CD1c-positive myeloid dendritic cell (primary cell): ENCODE measurements at regions not wholly inside any gene's neighbourhood (a gene's known extent, or its start where the extent isn't known, plus 50 kb on each side); places are given as distances from the start of the nearest gene placed in this dataset.
"Not testable (repeated sequence)": the region's sequence is repeated elsewhere in the genome, so short reads cannot be mapped to it uniquely, and the experiment has no call there.

ENCODE experiments used
- DNase-seq: peaks from one replicate; pipeline ENCODE4 v3.0.0-alpha.2; 2016; ENCODE audit errors: extremely low spot score

DNA sequence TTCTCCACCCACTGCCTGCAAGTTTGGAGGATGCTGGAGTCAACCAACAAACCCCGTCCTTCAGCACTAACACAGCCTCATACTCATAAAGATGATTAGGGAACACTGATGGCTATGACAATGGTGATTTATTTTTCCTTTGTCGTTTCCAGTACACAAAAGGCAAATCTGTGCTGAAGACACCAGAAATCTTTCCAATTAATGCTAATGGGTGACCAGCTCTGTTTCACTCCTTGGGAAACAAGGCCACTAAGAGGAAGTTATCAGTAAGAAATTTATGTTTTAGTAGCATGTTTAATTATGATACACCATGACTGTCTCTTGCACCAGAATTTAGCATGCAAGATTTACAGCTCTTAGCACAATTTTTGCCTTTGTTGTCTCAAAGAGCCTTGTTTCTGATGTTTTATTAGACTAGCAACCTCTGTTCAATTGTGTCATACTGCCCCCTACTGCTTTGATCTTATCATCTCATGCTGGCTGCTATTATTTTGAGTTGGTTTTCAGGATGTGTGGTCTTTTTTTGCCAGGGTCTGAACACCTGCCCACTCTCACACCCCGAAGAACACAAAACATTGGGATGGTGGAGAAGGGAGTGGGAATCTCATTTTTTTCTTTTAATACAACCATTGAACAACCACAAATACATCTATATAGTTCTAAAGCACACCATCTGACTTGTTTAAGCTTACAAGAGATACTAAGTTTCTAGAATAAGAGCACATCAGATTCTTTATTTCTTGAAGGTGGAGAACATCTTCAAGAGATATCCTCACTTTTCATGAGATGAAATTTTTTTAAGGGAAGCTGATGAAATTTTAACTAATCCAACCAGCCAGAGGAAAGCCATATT, 160.9 kb downstream of the SPTSSA start:
- DNase-seq = peak; percentile 28

GRCh38 chr14:34300330-34300729, 161.7 kb downstream of the SPTSSA start:
- DNase-seq = no peak

GRCh38 chr14:34299360-34299759, 162.7 kb downstream of the SPTSSA start:
- no peak for DNase-seq

- DNase-seq = no peak
These were observed 164.1 kb downstream of the SPTSSA start for GRCh38 chr14:34297786-34298520.

GRCh38 chr14:34283590-34283989, 178.4 kb downstream of the SPTSSA start:
- DNase-seq = no peak

DNA sequence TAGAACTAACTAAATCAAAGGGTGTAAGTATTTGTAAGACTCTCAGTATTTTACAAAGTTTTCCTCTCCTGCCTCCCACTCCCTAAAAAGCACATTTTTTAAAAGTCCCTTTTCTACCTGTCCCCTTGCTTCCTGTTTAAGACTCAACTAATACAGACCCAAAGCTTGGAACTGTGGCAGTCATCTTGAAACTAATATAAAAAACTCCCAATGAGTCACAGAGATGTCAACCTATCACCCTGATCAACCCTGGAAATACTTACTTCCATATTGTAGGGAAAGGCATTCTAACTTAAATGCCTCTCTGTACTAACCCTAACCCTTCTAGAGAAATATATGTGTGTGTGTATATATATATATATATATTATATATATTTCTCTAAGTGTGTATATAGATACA, 184.8 kb downstream of the SPTSSA start:
- no peak for DNase-seq

GRCh38 chr14:34275530-34275929, 186.5 kb downstream of the SPTSSA start:
- no peak for DNase-seq

DNA sequence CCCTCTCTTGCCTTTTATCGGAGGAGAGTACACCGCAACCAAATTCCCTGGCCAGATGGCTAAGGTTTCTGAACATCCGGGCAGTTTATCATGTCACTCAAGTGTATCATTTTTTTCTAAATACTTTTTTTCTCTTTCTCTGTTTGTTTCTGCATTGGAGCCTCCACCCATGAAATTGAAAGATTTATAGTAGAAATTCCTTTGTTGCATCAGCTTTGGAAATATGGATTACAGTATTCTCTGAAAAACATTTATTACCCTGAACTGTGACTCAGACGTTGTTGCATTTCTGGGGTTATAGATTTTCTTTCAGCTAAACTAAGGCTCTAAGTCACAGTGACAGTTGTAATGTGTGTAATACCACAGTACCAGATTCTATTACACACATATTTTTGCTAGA, 187.0 kb downstream of the SPTSSA start:
- DNase-seq = no peak

DNA sequence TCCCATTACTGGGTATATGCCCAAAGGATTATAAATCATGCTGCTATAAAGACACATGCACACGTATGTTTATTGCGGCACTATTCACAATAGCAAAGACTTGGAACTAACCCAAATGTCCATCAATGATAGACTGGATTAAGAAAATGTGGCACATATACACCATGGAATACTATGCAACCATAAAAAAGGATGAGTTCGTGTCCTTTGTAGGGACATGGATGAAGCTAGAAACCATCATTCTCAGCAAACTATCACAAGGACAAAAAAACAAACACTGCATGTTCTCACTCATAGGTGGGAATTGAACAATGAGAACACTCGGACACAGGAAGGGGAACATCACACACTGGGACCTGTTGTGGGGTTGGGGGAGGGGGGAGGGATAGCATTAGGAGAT, 188.3 kb downstream of the SPTSSA start:
- not testable (repeated sequence) for DNase-seq

GRCh38 chr14:34270361-34270760, 191.7 kb downstream of the SPTSSA start:
- DNase-seq = no peak

DNA sequence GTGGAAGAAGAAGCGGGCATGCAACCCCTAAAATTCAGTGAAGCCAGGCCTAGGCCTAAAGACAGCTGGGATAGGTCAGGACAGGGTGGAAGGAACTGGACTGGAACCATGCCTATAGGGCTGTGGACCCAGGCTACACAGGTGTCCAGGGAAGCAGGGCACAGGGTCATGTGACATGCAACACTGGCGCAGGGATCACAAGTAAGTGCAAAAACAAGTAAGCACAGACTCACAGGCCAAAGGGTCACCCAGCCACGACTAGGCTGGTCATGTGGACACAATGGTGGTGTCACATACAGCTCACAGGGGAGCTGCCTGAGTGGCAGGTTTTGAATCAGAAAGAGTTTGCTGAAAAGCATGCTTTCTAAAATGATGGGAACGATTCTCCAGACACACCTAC, 195.7 kb downstream of the SPTSSA start:
- no peak for DNase-seq

DNA sequence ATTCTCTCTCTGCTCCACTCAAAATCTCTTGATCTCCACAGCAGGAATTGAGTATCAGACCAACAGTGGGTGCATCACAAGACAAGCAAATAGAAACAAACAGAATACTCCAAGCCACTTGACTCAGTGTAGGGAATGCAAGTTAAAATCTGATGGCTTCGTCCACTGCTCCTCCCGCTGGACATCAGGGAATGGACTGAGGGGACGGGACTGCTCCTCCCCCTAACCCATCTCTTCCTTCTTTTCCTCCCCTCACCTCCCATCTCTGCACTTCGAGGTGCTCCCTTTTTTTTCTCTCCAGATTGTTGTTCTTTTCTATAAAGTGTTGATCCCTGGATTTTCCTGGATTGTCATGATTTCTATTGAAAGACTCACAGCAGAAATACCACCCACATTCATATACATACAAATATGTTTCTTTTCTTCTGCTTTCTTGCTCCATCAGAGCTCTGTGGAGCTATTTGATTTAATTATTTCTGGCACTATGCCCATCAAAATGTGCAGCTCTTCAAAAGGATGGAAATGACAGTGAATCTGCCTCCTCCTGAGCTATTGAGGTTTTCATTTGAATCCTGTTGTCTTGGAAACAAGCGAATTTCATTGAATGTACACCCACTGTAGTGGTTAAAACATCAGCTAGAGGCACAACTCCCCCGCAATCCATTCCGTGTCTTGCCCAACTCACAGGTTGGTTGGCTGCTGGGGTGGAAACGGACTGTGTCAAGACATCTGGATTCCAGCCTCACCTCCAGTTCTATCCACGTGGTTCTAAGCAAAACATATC, 199.7 kb downstream of the SPTSSA start:
- DNase-seq = no peak

- no peak for DNase-seq
These were observed 202.0 kb downstream of the SPTSSA start for GRCh38 chr14:34259996-34260395.

DNA sequence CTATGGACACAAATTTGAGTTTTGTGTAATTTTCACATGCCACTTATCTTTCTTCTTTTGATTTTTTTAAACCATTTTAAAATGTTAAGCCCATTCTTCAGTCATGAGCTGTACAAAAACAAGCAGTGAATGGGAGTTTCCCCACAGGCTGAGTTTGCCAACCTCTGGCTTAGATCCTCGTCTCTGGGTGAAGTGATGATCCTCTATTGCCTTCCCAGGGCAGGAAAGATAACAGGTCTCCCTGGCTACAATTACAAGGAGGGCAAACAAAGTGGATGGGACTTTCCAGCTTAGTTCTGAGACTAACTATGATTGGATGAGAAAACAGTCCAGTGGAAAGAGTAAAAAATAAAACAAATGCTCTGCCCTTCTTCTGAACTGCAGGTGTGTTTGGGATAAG, 203.7 kb downstream of the SPTSSA start:
- DNase-seq = no peak

DNA sequence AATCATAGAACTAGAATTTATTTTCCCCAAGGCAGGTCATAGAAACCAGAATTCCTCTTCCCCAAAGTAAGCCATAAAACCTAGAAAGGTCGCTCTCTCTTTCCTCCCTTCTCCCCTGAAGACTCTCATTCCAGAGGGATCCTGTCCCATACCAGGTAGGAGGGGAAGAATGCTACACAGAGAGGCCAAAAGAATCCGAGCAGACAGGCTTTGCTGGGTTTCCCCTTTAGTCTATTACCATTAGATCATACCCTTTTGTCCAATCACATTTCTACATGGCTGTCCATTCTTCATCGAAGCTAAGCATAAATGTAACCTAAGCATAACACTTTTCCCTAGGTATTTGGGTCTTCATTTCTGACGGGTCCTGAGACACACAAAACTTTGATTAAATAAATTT, 204.5 kb downstream of the SPTSSA start:
- DNase-seq = no peak

DNA sequence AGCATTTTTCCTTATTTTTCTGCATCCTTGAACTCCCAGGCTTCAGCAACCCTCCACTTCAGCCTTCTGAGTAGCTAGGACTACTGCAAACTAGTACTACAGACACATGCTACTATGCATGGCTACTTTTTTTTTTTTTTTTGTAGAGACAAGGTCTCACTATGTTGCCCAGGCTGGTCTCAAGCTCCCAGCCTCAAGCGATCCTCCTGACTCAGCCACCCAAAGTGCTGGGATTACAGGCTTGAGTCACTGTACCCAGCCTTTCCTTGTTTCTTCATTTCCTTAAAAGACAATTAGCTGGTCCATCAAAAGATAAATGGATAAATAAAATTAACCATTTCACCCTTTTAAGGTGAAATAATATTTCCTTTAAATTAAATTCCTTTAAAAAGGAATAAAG, 205.8 kb downstream of the SPTSSA start:
- DNase-seq = no peak

DNA sequence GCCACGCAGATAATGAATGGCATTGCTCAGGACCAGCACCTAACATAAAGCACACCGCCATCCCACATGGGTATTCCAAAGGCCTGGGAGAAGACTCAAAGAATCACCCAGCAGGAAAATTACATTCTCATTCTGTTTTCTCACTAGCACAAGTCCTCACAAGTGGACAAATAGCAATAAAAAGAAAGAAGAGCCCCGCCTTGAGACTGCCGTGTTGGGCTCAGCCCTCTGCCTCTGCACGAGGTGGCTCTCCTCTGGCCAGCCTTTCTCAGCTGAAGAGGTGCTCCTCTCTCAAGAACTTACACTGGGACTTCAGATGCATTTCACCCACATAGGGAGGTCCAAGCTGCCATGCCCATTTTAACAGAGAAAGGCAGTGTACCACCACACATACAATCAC, 207.5 kb downstream of the SPTSSA start:
- DNase-seq = no peak

- no peak for DNase-seq
These were observed 208.0 kb downstream of the SPTSSA start for GRCh38 chr14:34254031-34254430.

GRCh38 chr14:34252227-34252626, 209.8 kb downstream of the SPTSSA start:
- DNase-seq = no peak

DNA sequence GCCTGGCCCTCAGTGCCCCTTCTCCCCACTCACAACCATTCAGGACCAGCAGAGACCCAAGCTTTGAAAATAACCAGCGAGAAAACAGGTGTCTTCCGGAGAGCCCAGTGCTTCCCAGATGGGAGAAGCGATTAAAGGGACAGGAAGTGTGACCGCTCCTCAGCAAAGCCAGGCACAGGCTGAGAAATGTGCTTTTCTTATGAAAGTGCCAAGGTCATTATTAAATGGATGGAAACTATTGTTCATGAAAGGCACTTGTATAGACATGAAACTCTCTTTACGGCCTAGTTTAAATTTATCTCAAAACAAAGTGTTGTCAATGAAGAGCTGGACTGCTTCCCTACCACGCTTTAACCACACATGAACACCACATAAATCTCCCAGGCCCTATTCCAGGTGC, 210.4 kb downstream of the SPTSSA start:
- DNase-seq = no peak

DNA sequence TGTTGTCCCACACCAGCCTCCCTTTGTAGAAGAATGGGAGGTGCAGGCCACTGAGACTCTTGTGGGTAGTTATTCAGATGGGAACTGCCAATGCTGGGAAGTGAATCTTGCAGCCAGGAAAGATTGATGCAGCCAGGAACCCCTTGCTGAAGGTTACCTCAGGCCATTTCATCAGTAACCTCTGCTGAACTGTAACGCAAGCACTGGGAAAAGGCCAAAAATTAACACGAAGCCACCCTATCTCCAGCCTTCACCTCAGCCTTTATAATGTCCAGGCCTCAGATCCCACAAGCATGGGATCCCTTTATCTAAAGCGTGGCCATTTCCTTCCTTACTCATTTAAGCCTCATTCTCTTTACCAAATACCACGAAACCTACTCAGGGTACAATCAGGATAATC, 211.1 kb downstream of the SPTSSA start:
- no peak for DNase-seq

DNA sequence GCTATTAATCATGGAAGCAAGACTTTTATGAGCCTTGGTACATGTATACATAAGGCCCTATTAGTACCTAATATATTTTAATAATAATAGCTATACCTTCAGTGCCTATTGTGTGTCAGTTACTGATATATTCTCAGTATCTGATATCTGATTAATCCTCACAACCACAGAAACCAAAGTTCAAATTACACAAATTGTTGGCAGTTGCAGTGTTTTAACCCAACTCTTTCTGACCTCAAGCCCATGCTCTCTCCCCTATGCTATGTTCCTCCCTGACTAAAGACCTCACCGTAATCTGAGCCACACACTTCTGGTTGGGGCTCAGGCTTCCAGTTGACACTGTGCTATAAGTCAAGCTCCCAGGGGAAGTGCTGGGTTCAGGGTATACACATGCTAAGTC, 214.4 kb downstream of the SPTSSA start:
- DNase-seq = no peak

DNA sequence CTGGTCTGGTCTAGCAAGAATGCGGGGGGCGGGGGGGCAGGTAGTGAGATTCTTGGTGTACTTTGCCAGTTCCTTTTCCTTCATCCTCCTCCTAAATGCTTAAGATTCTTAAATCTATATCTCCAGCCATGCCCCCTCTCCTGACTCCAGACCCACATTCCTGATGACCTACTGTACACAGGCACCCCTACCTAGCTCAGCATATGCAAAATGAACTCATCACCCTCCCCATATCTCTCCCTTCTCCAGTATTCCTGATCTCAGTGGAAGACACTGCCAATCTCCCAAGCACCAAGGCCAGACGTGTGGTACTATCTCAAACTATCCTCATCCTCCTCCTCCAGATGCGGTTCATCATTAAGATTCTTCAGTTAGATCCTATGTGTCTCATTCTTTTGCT, 215.8 kb downstream of the SPTSSA start:
- no peak for DNase-seq
